Keratinocyte (primary cell): ENCODE measurements at regions not wholly inside any gene's neighbourhood (a gene's known extent, or its start where the extent isn't known, plus 50 kb on each side); places are given as distances from the start of the nearest gene placed in this dataset.

Experiments used
- DNase-seq: peaks from one replicate; pipeline ENCODE4 v3.0.0-alpha.2; 2011; ENCODE audit warnings: low read depth, missing footprints, low spot score
- FAIRE-seq: peaks from 2 replicates; lab custom pipeline; 2011; peaks lifted over from hg19 to GRCh38; lab: Jason Lieb, UNC
- H2AFZ ChIP-seq: 2 replicates; pipeline ENCODE4 v1.6.0; 2012; ENCODE audit warnings: low read length, control low read depth, inconsistent platforms; ENCODE audit not compliant: control insufficient read depth
- H3K27ac ChIP-seq: 2 replicates; pipeline ENCODE4 v1.5.1; 2011; ENCODE audit warnings: low read length; ENCODE audit not compliant: control insufficient read depth, insufficient read depth
- H3K27me3 ChIP-seq: 3 replicates; pipeline ENCODE4 v1.6.0; 2011; ENCODE audit warnings: low read length; ENCODE audit not compliant: control insufficient read depth, insufficient read depth; ENCODE audit errors: extremely low read depth
- H3K36me3 ChIP-seq, 2 experiments: 2 replicates in 1 of 2; 3 replicates in 1 of 2; pipeline ENCODE4 v1.5.1; 2011; ENCODE audit warnings: low read length in 2 of 2, mild to moderate bottlenecking in 1 of 2; ENCODE audit not compliant: control insufficient read depth in 2 of 2, insufficient read depth in 2 of 2; ENCODE audit errors: extremely low read depth in 1 of 2
- H3K4me1 ChIP-seq: 3 replicates; pipeline ENCODE4 v1.5.1; 2011; ENCODE audit warnings: low read length; ENCODE audit not compliant: control insufficient read depth, insufficient read depth; ENCODE audit errors: extremely low read depth
- H3K4me2 ChIP-seq: 3 replicates; pipeline ENCODE4 v1.6.0; 2011; ENCODE audit warnings: low read depth, low read length; ENCODE audit not compliant: control insufficient read depth, insufficient read depth; ENCODE audit errors: extremely low read depth
- H3K4me3 ChIP-seq, 3 experiments: fragments of 200-600 bp in 1 of 3; sonication (generic) in 1 of 3; 2 replicates in 2 of 3; 3 replicates in 1 of 3; pipeline ENCODE4 v1.5.1; 2011 to 2016; ENCODE audit warnings: low read length in 3 of 3, mild to moderate bottlenecking in 3 of 3, control low read depth in 2 of 3, inconsistent platforms in 1 of 3, low read depth in 1 of 3, mixed read lengths in 1 of 3, mixed run types in 1 of 3, moderate library complexity in 1 of 3; ENCODE audit not compliant: control insufficient read depth in 2 of 3, insufficient read depth in 2 of 3; ENCODE audit errors: extremely low read depth in 1 of 3
- H3K79me2 ChIP-seq: 2 replicates; pipeline ENCODE4 v1.6.0; 2012; ENCODE audit warnings: low read length; ENCODE audit not compliant: control insufficient read depth, insufficient read depth
- H3K9ac ChIP-seq: 3 replicates; pipeline ENCODE4 v1.6.0; 2011; ENCODE audit warnings: low read length; ENCODE audit not compliant: control insufficient read depth, insufficient read depth; ENCODE audit errors: extremely low read depth
- H3K9me1 ChIP-seq: 3 replicates; pipeline ENCODE4 v1.6.0; 2011; ENCODE audit warnings: low read length; ENCODE audit not compliant: control insufficient read depth, insufficient read depth; ENCODE audit errors: extremely low read depth
- H3K9me3 ChIP-seq: 2 replicates; pipeline ENCODE4 v1.5.1; 2012; ENCODE audit warnings: low read depth, low read length; ENCODE audit not compliant: control insufficient read depth
- H4K20me1 ChIP-seq: 3 replicates; pipeline ENCODE4 v1.6.0; 2011; ENCODE audit warnings: low read length; ENCODE audit not compliant: control insufficient read depth, insufficient read depth; ENCODE audit errors: extremely low read depth
- CTCF ChIP-seq, 3 experiments: IDR thresholded peaks in 1 of 3; conservative IDR thresholded peaks in 1 of 3; optimal IDR thresholded peaks in 1 of 3; 2 replicates in 2 of 3; 3 replicates in 1 of 3; pipeline versions ENCODE3 to v1.5.1; 2011; ENCODE audit warnings: low read length in 3 of 3, mild to moderate bottlenecking in 3 of 3, moderate library complexity in 2 of 3, control low read depth in 1 of 3, inconsistent platforms in 1 of 3; ENCODE audit not compliant: insufficient read depth in 2 of 3; ENCODE audit errors: extremely low read depth in 1 of 3
- EZH2 ChIP-seq: IDR thresholded peaks from one replicate; pipeline ENCODE4 v1.6.1; 2012; ENCODE audit warnings: inconsistent platforms, mild to moderate bottlenecking, low read length, moderate library complexity
- dilution Hi-C: fragments of 300-500 bp; cut with MboI; formaldehyde crosslinking; loops from one replicate; pipeline ENCODE4 v1.7.0; 2020; ENCODE audit warnings: low sequenced_read_pairs; ENCODE audit not compliant: extremely low pct_ligation_motif_present

GRCh38 chr9:107216329-107216728 is 66.8 kb upstream of the RAD23B start:
- FAIRE-seq = no peak
- no peak for TF ChIP-seq EZH2
- TF ChIP-seq CTCF (optimal IDR thresholded peaks at IDR 0.05 in 1 of 3, IDR thresholded peaks at IDR 0.05 in 1 of 3, conservative IDR thresholded peaks at IDR 0.05 in 1 of 3; ENCODE audit: extremely low read depth in 1 of 3, insufficient read depth in 2 of 3, low read length in 3 of 3) = no peak
- H3K9me1 ChIP-seq = no peaks in the 10 kb centered on the region
- H3K4me3 ChIP-seq = no peak overlapping the region
- H3K9ac ChIP-seq = no peak overlapping the region
- no peaks in the 10 kb centered on the region for H3K27me3 ChIP-seq
- H3K4me2 ChIP-seq = no peak overlapping the region
- H3K27ac ChIP-seq = no peak overlapping the region
- H3K36me3 ChIP-seq = no peaks in the 10 kb centered on the region
- no peak overlapping the region for H2AFZ ChIP-seq
- no peaks in the 10 kb centered on the region for H3K9me3 ChIP-seq
- H4K20me1 ChIP-seq = no peaks in the 10 kb centered on the region
- peaks cover 23% of the 10 kb centered on the region for H3K4me1 ChIP-seq
- no peak for DNase-seq
- no peaks in the 10 kb centered on the region for H3K79me2 ChIP-seq
- dilution Hi-C loops = loop anchor here (25.0 kb wide), 1 partner anchor 96 kb away; no protein-coding TSS in a partner anchor

DNA sequence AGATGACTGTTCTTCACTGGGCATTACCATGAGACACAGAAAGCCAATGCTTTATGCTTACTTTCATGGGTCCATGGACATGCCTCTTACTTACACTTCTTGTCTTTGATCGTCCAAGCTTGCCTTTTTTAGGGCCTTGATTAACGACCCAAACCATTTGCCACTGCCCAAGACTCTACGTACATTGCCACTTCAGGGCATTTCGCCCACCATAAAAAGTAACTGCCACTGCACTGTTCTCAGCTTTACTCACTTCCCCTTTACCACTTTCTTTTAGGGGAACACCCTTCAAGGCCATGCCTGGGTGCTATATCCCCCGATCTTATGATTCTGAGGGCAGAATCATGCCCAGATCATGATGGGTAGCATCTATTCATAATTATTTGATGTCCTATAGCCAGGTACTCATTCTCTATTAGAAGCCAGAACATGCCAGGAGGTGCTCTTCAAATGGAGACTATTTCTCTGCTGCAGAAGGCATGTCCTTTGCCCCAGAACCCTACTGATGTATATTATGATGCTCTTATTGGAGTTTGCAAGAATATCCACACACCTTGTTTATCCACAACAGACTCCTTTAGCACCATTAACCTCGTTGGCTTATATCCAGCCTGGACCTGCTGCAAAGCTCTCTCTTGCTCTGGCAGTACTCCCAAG is 64.1 kb upstream of the RAD23B start:
- no peak for FAIRE-seq
- no peak overlapping the region for H2AFZ ChIP-seq

More for the DNA sequence above, 64.1 kb upstream of the RAD23B start:
- H3K9me3 ChIP-seq = no peaks in the 10 kb centered on the region
- peaks cover 10% of the 10 kb centered on the region for H3K4me1 ChIP-seq
- DNase-seq = no peak
- H3K27ac ChIP-seq = no peak overlapping the region
- no peaks in the 10 kb centered on the region for H3K27me3 ChIP-seq
- H3K4me2 ChIP-seq = no peak overlapping the region
- no peak overlapping the region for H3K9ac ChIP-seq
- no peaks in the 10 kb centered on the region for H3K9me1 ChIP-seq
- H3K4me3 ChIP-seq = no peak overlapping the region
- H3K79me2 ChIP-seq = no peaks in the 10 kb centered on the region
- dilution Hi-C loops = loop anchor here (25.0 kb wide), 1 partner anchor 93 kb away; no protein-coding TSS in a partner anchor
- H4K20me1 ChIP-seq = no peaks in the 10 kb centered on the region
- TF ChIP-seq CTCF (optimal IDR thresholded peaks at IDR 0.05 in 1 of 3, IDR thresholded peaks at IDR 0.05 in 1 of 3, conservative IDR thresholded peaks at IDR 0.05 in 1 of 3; ENCODE audit: extremely low read depth in 1 of 3, insufficient read depth in 2 of 3, low read length in 3 of 3) (no peak), EZH2 (no peak)
- H3K36me3 ChIP-seq = no peaks in the 10 kb centered on the region
